CD4-positive, alpha-beta memory T cell (primary cell): ENCODE measurements at regions not wholly inside any gene's neighbourhood (a gene's known extent, or its start where the extent isn't known, plus 50 kb on each side); places are given as distances from the start of the nearest gene placed in this dataset.
"Not testable (repeated sequence)": the region's sequence is repeated elsewhere in the genome, so short reads cannot be mapped to it uniquely, and the experiment has no call there.

Source experiments
- CTCF ChIA-PET: fragments of 350-600 bp; sonication (Branson Sonifier 250); formaldehyde crosslinking; loops from one replicate; lab custom pipeline; 2021; ENCODE audit warnings: inconsistent platforms; ENCODE audit not compliant: partially characterized antibody; lab: Charles Lee
- POLR2A ChIA-PET: fragments of 350-600 bp; sonication (Branson Sonifier 250); formaldehyde crosslinking; loops from one replicate; lab custom pipeline; 2021; ENCODE audit not compliant: partially characterized antibody; lab: Charles Lee
- DNase-seq, 5 donors: peaks; one replicate each; pipeline versions ENCODE4 v3.0.0 to v3.0.0-alpha.2; 2020 to 2022; ENCODE audit warnings: mixed read lengths in 1 of 5
- H3K27ac ChIP-seq: one replicate; pipeline ENCODE4 v1.7.0; 2013; ENCODE audit warnings: low read depth, low read length
- H3K27me3 ChIP-seq: 2 replicates; pipeline ENCODE4 v1.7.0; 2013; ENCODE audit warnings: mild to moderate bottlenecking, low read length, moderate library complexity; ENCODE audit not compliant: insufficient read depth
- H3K36me3 ChIP-seq: 2 replicates; pipeline ENCODE4 v1.7.0; 2013; ENCODE audit warnings: mild to moderate bottlenecking, low read length, moderate library complexity; ENCODE audit not compliant: insufficient read depth
- H3K4me1 ChIP-seq: 2 replicates; pipeline ENCODE4 v1.7.0; 2013; ENCODE audit warnings: mild to moderate bottlenecking, low read length, moderate library complexity; ENCODE audit not compliant: insufficient read depth
- H3K4me3 ChIP-seq, 2 donors: one replicate each; pipeline ENCODE4 v1.7.0; 2013; ENCODE audit warnings: low read length in 2 of 2, mild to moderate bottlenecking in 1 of 2
- H3K9me3 ChIP-seq, 2 donors: one replicate each; pipeline ENCODE4 v1.7.0; 2013; ENCODE audit warnings: low read length in 2 of 2, control low read depth in 1 of 2; ENCODE audit not compliant: control insufficient read depth in 1 of 2
- H3K27ac Mint-ChIP-seq, 7 donors: one replicate each; pipeline ENCODE4 v1.8.0; 2020 to 2021; ENCODE audit warnings: mixed read lengths in 7 of 7, mild to moderate bottlenecking in 6 of 7, inconsistent platforms in 3 of 7, moderate library complexity in 3 of 7
- H3K27me3 Mint-ChIP-seq, 2 donors: one replicate each; pipeline ENCODE4 v1.8.0; 2020 to 2021; ENCODE audit warnings: mixed read lengths in 2 of 2
- H3K36me3 Mint-ChIP-seq, 2 donors: one replicate each; pipeline ENCODE4 v1.8.0; 2020 to 2021; ENCODE audit warnings: mixed read lengths in 2 of 2, inconsistent platforms in 1 of 2, mild to moderate bottlenecking in 1 of 2
- H3K4me1 Mint-ChIP-seq, 4 donors: one replicate each; pipeline ENCODE4 v1.8.0; 2020 to 2021; ENCODE audit warnings: mixed read lengths in 4 of 4, mild to moderate bottlenecking in 1 of 4
- H3K4me3 Mint-ChIP-seq, 8 donors: one replicate each; pipeline ENCODE4 v1.8.0; 2020 to 2021; ENCODE audit warnings: mixed read lengths in 8 of 8, mild to moderate bottlenecking in 7 of 8, moderate library complexity in 6 of 8, inconsistent platforms in 3 of 8
- H3K9me3 Mint-ChIP-seq, 8 donors: one replicate each; pipeline ENCODE4 v1.8.0; 2020 to 2021; ENCODE audit warnings: mixed read lengths in 8 of 8, mild to moderate bottlenecking in 5 of 8, inconsistent platforms in 3 of 8, moderate library complexity in 1 of 8
- intact Hi-C: fragments of 100-400 bp; cut with micrococcal nuclease; formaldehyde crosslinking; loops from one replicate; pipeline ENCODE4 v1.15.1; 2023

- no peak overlapping the region for H3K27ac ChIP-seq
- H3K27me3 ChIP-seq: no peaks in the 10 kb centered on the region
- H3K27ac Mint-ChIP-seq: no peak overlapping the region
- POLR2A ChIA-PET: no interaction called here
- no peaks in the 10 kb centered on the region for H3K9me3 ChIP-seq
- no peaks in the 10 kb centered on the region for H3K36me3 Mint-ChIP-seq
- no peaks in the 10 kb centered on the region for H3K36me3 ChIP-seq
- intact Hi-C loops: no loop called here
- no peaks in the 10 kb centered on the region for H3K27me3 Mint-ChIP-seq
- H3K4me3 Mint-ChIP-seq: no peak overlapping the region
- H3K9me3 Mint-ChIP-seq: peaks cover 0 to 2% (median 0%) of the 10 kb centered on the region in 8 donors
- CTCF ChIA-PET: no interaction called here
- no peaks in the 10 kb centered on the region for H3K4me1 Mint-ChIP-seq
- H3K4me1 ChIP-seq: no peaks in the 10 kb centered on the region
- H3K4me3 ChIP-seq: no peak overlapping the region
- no peak for DNase-seq
Observed at GRCh38 chr6:113365191-113365590, 492.0 kb upstream of the MARCKS start.

GRCh38 chr6:113366505-113366904, 490.6 kb upstream of the MARCKS start:
- Mint-ChIP-seq H3K36me3 (no peaks in the 10 kb centered on the region), H3K9me3 (no peaks in the 10 kb centered on the region), H3K4me3 (no peak overlapping the region), H3K27ac (no peak overlapping the region), H3K27me3 (no peaks in the 10 kb centered on the region), H3K4me1 (no peaks in the 10 kb centered on the region)
- intact Hi-C loops: no loop called here
- H3K9me3 ChIP-seq: no peaks in the 10 kb centered on the region
- H3K4me3 ChIP-seq: no peak overlapping the region
- H3K4me1 ChIP-seq: no peaks in the 10 kb centered on the region
- ChIA-PET POLR2A (no interaction called here), CTCF (no interaction called here)
- no peak for DNase-seq
- H3K36me3 ChIP-seq: no peaks in the 10 kb centered on the region
- H3K27me3 ChIP-seq: no peaks in the 10 kb centered on the region
- no peak overlapping the region for H3K27ac ChIP-seq

GRCh38 chr6:113370508-113371502, 486.3 kb upstream of the MARCKS start:
- no peaks in the 10 kb centered on the region for H3K27me3 ChIP-seq
- Mint-ChIP-seq H3K9me3 (no peaks in the 10 kb centered on the region), H3K27ac (no peak overlapping the region), H3K4me3 (no peak overlapping the region), H3K4me1 (no peaks in the 10 kb centered on the region), H3K27me3 (peaks cover 0 to 1% of the 10 kb centered on the region in 2 donors), H3K36me3 (no peaks in the 10 kb centered on the region)
- no peak for DNase-seq
- H3K36me3 ChIP-seq: no peaks in the 10 kb centered on the region
- H3K4me3 ChIP-seq: no peak overlapping the region
- no peaks in the 10 kb centered on the region for H3K9me3 ChIP-seq
- intact Hi-C loops: no loop called here
- ChIA-PET POLR2A (no interaction called here), CTCF (interaction anchor here (1.0 kb wide), 1 partner anchor 8 kb away, joined by 3 read pairs; no protein-coding TSS in a partner anchor)
- H3K4me1 ChIP-seq: no peaks in the 10 kb centered on the region
- no peak overlapping the region for H3K27ac ChIP-seq

- H3K36me3 Mint-ChIP-seq, H3K4me3 Mint-ChIP-seq, H3K27ac ChIP-seq, H3K27me3 ChIP-seq, H3K36me3 ChIP-seq, intact Hi-C loops, H3K4me1 ChIP-seq, H3K9me3 ChIP-seq, H3K9me3 Mint-ChIP-seq, H3K4me1 Mint-ChIP-seq, DNase-seq, H3K27ac Mint-ChIP-seq, POLR2A ChIA-PET, H3K27me3 Mint-ChIP-seq, H3K4me3 ChIP-seq, CTCF ChIA-PET: not testable (repeated sequence)
Observed at GRCh38 chr6:113375466-113375865, 481.7 kb upstream of the MARCKS start.

GRCh38 chr6:113375950-113376846, 480.9 kb upstream of the MARCKS start:
- H3K4me3 Mint-ChIP-seq: no peak overlapping the region
- no peaks in the 10 kb centered on the region for H3K9me3 Mint-ChIP-seq
- no peak overlapping the region for H3K4me3 ChIP-seq
- no peak for DNase-seq
- H3K27me3 ChIP-seq: no peaks in the 10 kb centered on the region
- H3K9me3 ChIP-seq: no peaks in the 10 kb centered on the region
- ChIA-PET POLR2A (no interaction called here), CTCF (no interaction called here)
- H3K27ac ChIP-seq: no peak overlapping the region
- H3K4me1 Mint-ChIP-seq: no peaks in the 10 kb centered on the region
- peaks cover 0 to 1% of the 10 kb centered on the region in 2 donors for H3K27me3 Mint-ChIP-seq
- no peak overlapping the region for H3K27ac Mint-ChIP-seq
- no peaks in the 10 kb centered on the region for H3K4me1 ChIP-seq
- intact Hi-C loops: no loop called here
- H3K36me3 Mint-ChIP-seq: no peaks in the 10 kb centered on the region
- no peaks in the 10 kb centered on the region for H3K36me3 ChIP-seq

- H3K4me1 Mint-ChIP-seq: no peaks in the 10 kb centered on the region
- H3K4me3 Mint-ChIP-seq: no peak overlapping the region
- no peaks in the 10 kb centered on the region for H3K27me3 ChIP-seq
- H3K27ac Mint-ChIP-seq: no peak overlapping the region
- DNase-seq: no peak
- CTCF ChIA-PET: no interaction called here
- peaks cover 0 to 1% of the 10 kb centered on the region in 2 donors for H3K27me3 Mint-ChIP-seq
- H3K4me3 ChIP-seq: no peak overlapping the region
- H3K27ac ChIP-seq: no peak overlapping the region
- intact Hi-C loops: no loop called here
- POLR2A ChIA-PET: no interaction called here
- no peaks in the 10 kb centered on the region for H3K9me3 Mint-ChIP-seq
- no peaks in the 10 kb centered on the region for H3K36me3 ChIP-seq
- no peaks in the 10 kb centered on the region for H3K36me3 Mint-ChIP-seq
- H3K4me1 ChIP-seq: no peaks in the 10 kb centered on the region
- no peaks in the 10 kb centered on the region for H3K9me3 ChIP-seq
Observed at GRCh38 chr6:113376847-113377165, 480.3 kb upstream of the MARCKS start.

- Histone ChIP-seq H3K9me3 (no peaks in the 10 kb centered on the region), H3K4me3 (no peak overlapping the region), H3K27ac (no peak overlapping the region), H3K27me3 (no peaks in the 10 kb centered on the region), H3K4me1 (no peaks in the 10 kb centered on the region), H3K36me3 (no peaks in the 10 kb centered on the region)
- no peak overlapping the region for H3K4me3 Mint-ChIP-seq
- H3K27me3 Mint-ChIP-seq: peaks cover 0 to 1% of the 10 kb centered on the region in 2 donors
- ChIA-PET POLR2A (no interaction called here), CTCF (no interaction called here)
- no peak overlapping the region for H3K27ac Mint-ChIP-seq
- no peaks in the 10 kb centered on the region for H3K9me3 Mint-ChIP-seq
- no peaks in the 10 kb centered on the region for H3K4me1 Mint-ChIP-seq
- intact Hi-C loops: no loop called here
- DNase-seq: no peak
- H3K36me3 Mint-ChIP-seq: no peaks in the 10 kb centered on the region
Observed at GRCh38 chr6:113377362-113377942, 479.7 kb upstream of the MARCKS start.
